Small intestine (tissue), 7 donors: ENCODE measurements at regions not wholly inside any gene's neighbourhood (a gene's known extent, or its start where the extent isn't known, plus 50 kb on each side); places are given as distances from the start of the nearest gene placed in this dataset.

Experiments
- DNase-seq, 2 donors: peaks; one replicate each; pipeline versions ENCODE4 v3.0.0 to v3.0.0-alpha.2; 2013
- FAIRE-seq: peaks from 2 replicates; lab custom pipeline; 2012; peaks lifted over from hg19 to GRCh38; lab: Jason Lieb, UNC
- H3K27ac ChIP-seq, 3 donors: one replicate each; pipeline ENCODE4 v1.5.1; 2013; ENCODE audit warnings: low read length in 2 of 3, mild to moderate bottlenecking in 2 of 3, control low read depth in 1 of 3, inconsistent platforms in 1 of 3, low read depth in 1 of 3, moderate library complexity in 1 of 3
- H3K27me3 ChIP-seq, 3 donors: one replicate each; pipeline ENCODE4 v1.6.1; 2013; ENCODE audit warnings: low read length in 3 of 3, inconsistent platforms in 1 of 3; ENCODE audit not compliant: control insufficient read depth in 3 of 3, insufficient read depth in 3 of 3
- H3K36me3 ChIP-seq, 3 donors: one replicate each; pipeline ENCODE4 v1.6.1; 2013; ENCODE audit warnings: low read length in 3 of 3, inconsistent platforms in 1 of 3, low read depth in 1 of 3, mild to moderate bottlenecking in 1 of 3, moderate library complexity in 1 of 3; ENCODE audit not compliant: control insufficient read depth in 3 of 3, insufficient read depth in 2 of 3
- H3K4me1 ChIP-seq, 3 donors: one replicate each; pipeline ENCODE4 v1.6.1; 2013; ENCODE audit warnings: low read length in 2 of 3, inconsistent platforms in 1 of 3, low read depth in 1 of 3, mild to moderate bottlenecking in 1 of 3, moderate library complexity in 1 of 3; ENCODE audit not compliant: control insufficient read depth in 3 of 3, insufficient read depth in 2 of 3
- H3K4me3 ChIP-seq, 3 donors: one replicate each; pipeline ENCODE4 v1.5.1; 2013; ENCODE audit warnings: low read length in 3 of 3, control low read depth in 1 of 3, inconsistent platforms in 1 of 3, low read depth in 1 of 3, mild to moderate bottlenecking in 1 of 3, moderate library complexity in 1 of 3
- H3K9me3 ChIP-seq, 2 donors: one replicate each; pipeline ENCODE4 v1.6.1; 2013; ENCODE audit warnings: low read depth in 1 of 2, low read length in 1 of 2; ENCODE audit not compliant: control insufficient read depth in 2 of 2, insufficient read depth in 1 of 2
- WGBS, 3 donors: extraction: QIAGEN DNeasy Blood & Tissue Kit; methylation state at CpG; one replicate each; pipeline ENCODE4 v1.1.7; 2013; 5-methylcytosine and 5-hydroxymethylcytosine counted together
- donor health status: healthy with polysubstance abuse.
- donor health status: control.
- donor health status: control.
- donor health status: Bipolar disorder and iron deficiency.
- donor health status: healthy.

DNA sequence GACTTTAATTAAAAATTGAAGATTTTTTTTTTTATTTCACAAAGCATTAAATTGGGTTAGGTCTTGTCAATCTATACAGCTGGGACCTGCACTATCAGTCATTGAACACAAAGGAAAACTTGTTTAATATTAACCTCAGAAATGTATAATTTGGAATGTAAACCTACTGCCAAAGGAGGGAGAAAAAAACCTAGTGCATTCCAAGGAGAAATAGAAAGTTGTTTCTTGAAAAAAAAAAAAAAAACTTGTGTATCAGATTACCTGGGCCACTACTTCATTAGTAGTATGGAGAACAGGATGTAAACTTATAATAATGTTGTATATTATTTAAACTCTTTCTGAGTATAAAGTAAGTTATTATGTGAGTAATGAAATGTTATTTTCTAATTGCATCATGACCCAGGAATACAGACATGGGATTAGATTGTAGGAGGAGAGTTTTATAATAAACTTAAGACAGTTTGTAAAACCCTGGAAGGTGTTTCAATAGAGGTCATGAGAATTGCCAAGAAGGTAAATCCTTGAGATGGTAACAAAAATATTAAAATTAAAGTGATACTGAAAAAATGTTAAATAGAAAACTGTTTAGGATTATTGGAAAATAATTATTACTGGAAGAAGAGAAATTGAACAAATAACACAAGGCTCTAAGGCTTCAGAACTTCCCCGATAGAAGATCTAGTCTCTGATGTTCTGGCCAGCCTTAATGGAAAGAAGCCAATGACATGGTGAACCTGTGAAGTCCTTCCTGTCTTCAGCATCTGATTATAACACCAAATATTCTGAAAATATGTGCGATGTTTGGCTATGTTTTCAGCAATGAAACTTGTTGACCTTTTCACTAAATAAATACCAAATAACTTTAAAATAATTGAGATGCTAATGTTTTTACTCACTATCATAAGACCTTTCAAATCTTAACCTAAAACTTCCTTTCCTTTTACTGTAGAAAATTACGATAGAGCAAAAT lies 412.8 kb upstream of the LYPLAL1 start:
- DNase-seq (no peak), FAIRE-seq (no peak)
- no peaks in the 10 kb centered on the region for H3K36me3 ChIP-seq
- H3K27me3 ChIP-seq: no peaks in the 10 kb centered on the region
- 84 to 91% (median 89%) methylated on average over 3 of the region's 3 CpGs for WGBS, 3 donors
- no peaks in the 10 kb centered on the region for H3K9me3 ChIP-seq
- H3K4me1 ChIP-seq: no peaks in the 10 kb centered on the region
- no peak overlapping the region for H3K4me3 ChIP-seq
- H3K27ac ChIP-seq: no peak overlapping the region

DNA sequence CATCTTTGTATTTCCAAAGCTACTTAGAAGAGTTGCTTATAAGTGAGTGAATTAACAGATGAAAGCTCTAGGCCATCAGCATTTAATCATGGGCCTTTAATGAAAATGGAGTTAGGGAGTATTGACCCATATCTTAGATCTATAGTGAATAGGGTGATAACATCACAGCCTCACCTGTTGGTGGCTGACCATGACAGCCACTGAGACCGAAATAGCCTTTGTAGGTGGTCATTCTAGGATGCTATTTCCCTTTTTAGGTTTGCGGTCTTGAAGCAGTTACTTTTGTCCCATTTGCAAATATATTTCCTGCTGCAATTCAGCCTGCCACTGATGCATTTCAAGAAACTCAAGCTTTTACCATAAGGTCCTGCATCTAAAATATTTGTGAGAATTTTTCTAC lies 410.1 kb upstream of the LYPLAL1 start:
- Histone ChIP-seq H3K36me3 (no peaks in the 10 kb centered on the region), H3K27ac (no peak overlapping the region), H3K9me3 (no peaks in the 10 kb centered on the region), H3K4me3 (no peak overlapping the region), H3K27me3 (no peaks in the 10 kb centered on the region), H3K4me1 (no peaks in the 10 kb centered on the region)
- no peak for DNase-seq
- WGBS, 3 donors: 82 to 86% (median 84%) methylated on average over 2 of the region's 2 CpGs
- FAIRE-seq: no peak

DNA sequence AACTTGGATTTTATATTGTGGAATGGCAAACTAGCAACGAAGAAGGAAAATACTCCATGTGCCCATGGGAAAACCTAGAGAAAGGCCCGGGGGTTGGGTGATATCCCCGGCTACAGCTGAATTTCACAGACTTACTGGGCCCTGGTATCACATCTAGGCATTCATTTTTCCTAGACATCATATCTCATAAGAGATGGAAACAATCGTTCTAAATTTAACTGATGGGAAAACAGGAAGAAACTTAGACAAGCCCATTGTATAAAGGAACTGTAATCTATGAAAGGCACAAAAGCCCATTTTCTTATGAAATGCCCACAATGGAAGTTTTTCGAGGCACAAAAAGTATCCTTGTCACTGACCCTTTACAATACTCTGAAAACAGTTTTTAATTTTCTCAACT lies 407.9 kb upstream of the LYPLAL1 start:
- Histone ChIP-seq H3K9me3 (no peaks in the 10 kb centered on the region), H3K27me3 (no peaks in the 10 kb centered on the region), H3K36me3 (no peaks in the 10 kb centered on the region), H3K4me1 (no peaks in the 10 kb centered on the region), H3K27ac (no peak overlapping the region), H3K4me3 (no peak overlapping the region)
- DNase-seq (no peak), FAIRE-seq (no peak)
- WGBS, 3 donors: 59 to 82% (median 69%) methylated on average over 5 of the region's 5 CpGs

DNA sequence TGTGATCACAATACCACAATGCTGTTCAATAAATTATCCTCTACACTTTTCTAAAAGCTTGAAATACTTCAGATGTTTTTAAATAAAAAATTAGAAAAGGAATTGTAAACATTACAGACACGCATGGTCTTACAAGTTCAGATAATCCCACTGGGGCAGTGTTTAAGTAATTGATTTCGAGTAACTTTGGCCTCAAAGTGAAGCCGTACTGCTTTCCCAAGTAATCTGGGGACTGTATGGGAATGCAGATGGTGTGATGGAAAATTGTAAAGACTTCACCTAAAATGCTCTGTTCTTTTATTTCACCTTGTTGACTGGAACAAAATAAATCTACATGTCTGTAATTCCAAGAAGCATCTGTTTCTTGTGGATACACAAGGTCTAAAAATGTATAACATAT lies 401.7 kb upstream of the LYPLAL1 start:
- Histone ChIP-seq H3K36me3 (no peaks in the 10 kb centered on the region), H3K4me1 (no peaks in the 10 kb centered on the region), H3K27me3 (no peaks in the 10 kb centered on the region), H3K9me3 (no peaks in the 10 kb centered on the region), H3K4me3 (no peak overlapping the region), H3K27ac (no peak overlapping the region)
- no peak for DNase-seq
- no peak for FAIRE-seq
- 75 to 88% (median 84%) methylated on average over 3 of the region's 3 CpGs for WGBS, 3 donors

DNA sequence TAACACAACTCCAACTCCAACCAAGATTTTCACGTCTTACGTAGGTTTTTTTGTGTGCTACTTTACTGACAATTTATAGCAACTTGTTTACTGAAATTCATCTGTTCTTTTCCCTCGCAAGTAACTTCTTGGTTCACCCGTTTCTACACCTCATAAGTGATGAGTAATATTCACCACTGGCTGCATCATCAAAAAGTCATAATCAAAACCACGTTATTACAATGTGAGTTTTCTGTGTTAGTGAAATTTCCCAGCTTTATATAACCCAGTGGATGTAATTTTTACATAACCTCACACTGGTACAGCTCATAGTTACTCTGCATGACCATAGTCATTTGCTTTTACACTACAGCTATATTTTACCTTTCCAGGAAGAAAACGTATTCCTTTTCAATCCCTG lies 401.1 kb upstream of the LYPLAL1 start:
- H3K27me3 ChIP-seq: no peaks in the 10 kb centered on the region
- no peaks in the 10 kb centered on the region for H3K36me3 ChIP-seq
- WGBS, 3 donors: 61 to 77% (median 68%) methylated on average over 6 of the region's 6 CpGs
- FAIRE-seq (no peak), DNase-seq (no peak)
- no peaks in the 10 kb centered on the region for H3K4me1 ChIP-seq
- H3K4me3 ChIP-seq: no peak overlapping the region
- H3K9me3 ChIP-seq: no peaks in the 10 kb centered on the region
- H3K27ac ChIP-seq: no peak overlapping the region

DNA sequence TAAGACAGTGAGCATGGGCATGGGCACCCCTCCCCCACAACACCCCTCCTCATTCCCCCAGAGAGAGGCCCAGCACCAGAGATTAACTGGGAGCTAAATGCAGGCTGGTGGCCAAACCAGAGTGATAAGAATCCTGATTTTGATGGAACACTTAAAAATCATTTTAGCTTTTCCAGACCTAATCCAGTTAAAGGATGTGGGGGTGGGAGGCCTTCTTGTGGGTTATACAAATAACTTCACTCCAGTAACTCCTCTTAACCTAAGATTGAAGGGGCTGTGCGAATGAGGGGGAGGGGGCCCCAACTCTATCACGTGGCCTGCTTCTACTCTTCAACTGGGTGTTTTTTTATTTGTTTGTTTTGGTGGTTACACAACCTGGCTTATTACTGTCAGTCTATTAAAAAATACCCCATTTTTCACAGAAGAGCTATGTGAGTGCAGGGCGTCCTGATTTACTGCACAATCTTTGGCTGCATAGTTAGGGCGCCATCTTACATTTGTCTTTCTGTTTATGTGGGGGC lies 398.1 kb upstream of the LYPLAL1 start:
- DNase-seq: no peak
- Histone ChIP-seq H3K36me3 (no peaks in the 10 kb centered on the region), H3K9me3 (no peaks in the 10 kb centered on the region), H3K27ac (no peak overlapping the region), H3K27me3 (no peaks in the 10 kb centered on the region), H3K4me3 (no peak overlapping the region), H3K4me1 (no peaks in the 10 kb centered on the region)
- WGBS, 3 donors: 66 to 73% (median 70%) methylated on average over 4 of the region's 4 CpGs
- no peak for FAIRE-seq

DNA sequence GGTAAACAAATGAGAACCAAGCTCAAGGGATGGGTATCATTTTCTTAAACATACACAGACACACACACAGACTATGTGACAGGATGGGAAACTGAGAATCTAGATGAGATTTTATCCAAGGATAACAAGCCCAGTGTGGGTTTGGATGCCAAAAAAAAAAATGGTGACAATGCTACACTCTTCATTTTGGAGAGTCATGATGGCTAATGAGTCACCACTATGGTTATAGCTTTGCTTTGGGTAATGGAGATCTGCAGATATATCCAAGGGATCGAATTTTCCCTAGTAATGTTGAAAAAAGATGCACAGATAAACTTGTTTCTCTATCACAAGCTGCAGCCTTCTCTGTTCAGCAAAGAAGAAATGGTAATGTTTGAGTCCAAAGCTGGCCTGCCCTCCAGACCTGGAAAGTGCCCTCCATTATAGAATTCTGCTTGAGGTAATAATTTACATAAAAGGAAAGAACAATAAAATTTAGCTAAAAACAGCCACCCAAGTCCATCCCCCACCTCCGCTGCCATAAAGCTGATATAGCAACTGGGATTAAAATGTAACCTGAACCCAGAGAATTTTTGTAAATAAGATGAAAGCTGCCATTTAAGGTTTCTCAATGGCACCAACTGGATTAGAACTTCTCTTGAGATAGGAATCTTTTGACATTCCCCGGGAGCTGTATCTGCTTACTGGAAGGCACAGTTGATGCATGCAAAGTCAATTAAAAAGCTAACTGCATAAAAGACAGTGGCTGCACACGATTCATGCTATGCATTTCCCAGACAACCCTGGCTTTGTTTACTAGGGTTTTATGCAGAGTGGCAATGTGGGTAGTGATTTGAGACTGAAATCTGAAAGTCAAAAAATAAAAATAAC lies 395.2 kb upstream of the LYPLAL1 start:
- FAIRE-seq (no peak), DNase-seq (no peak)
- H3K36me3 ChIP-seq: no peaks in the 10 kb centered on the region
- no peak overlapping the region for H3K27ac ChIP-seq
- 52 to 66% (median 54%) methylated on average over 4 of the region's 4 CpGs for WGBS, 3 donors
- no peaks in the 10 kb centered on the region for H3K9me3 ChIP-seq
- no peak overlapping the region for H3K4me3 ChIP-seq
- no peaks in the 10 kb centered on the region for H3K27me3 ChIP-seq
- no peaks in the 10 kb centered on the region for H3K4me1 ChIP-seq

DNA sequence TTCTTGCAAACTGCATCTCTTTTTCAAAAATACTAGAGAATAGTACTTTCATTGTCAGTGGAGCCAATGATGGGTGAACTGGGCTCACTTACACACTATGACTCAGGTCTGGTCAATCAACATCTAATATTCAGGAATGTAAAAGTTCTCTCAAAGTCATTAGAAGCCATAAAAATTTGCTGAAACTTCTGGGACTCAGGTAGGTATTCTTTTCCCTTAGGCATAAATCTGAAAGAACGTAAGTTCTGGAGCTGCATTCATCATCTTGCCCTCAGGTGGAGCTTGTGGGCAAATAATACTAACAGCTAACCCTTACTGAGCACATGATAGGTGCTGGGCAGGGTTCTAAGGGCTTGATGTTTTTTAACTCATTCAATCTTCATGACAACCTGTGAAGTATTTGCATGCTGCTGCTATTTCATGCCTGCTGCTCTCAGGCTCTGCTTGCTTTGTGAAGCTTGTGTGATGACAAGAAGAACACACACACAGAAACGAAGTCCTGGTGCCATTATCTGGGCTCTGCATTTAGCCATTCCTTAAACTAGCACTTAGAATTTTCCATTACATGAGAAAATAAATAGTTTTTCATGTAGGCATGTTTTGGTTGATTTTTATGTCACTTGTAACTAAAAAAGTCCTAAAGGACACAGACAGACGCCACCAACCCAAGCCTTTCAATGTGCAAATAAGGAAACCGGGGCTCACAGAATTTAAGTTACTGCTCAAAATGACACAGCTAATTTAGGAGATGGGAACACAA lies 394.2 kb upstream of the LYPLAL1 start:
- Histone ChIP-seq H3K27me3 (no peaks in the 10 kb centered on the region), H3K36me3 (no peaks in the 10 kb centered on the region), H3K27ac (no peak overlapping the region), H3K9me3 (no peaks in the 10 kb centered on the region), H3K4me1 (no peaks in the 10 kb centered on the region), H3K4me3 (no peak overlapping the region)
- WGBS, 3 donors: 48 to 54% (median 49%) methylated on average over 4 of the region's 4 CpGs
- DNase-seq (no peak), FAIRE-seq (no peak)
